Stomach (tissue), 8 donors: ENCODE measurements at regions not wholly inside any gene's neighbourhood (a gene's known extent, or its start where the extent isn't known, plus 50 kb on each side); places are given as distances from the start of the nearest gene placed in this dataset.
A peak's percentile ranks its signal among the peaks of the same experiment; 100 is the strongest.

Experiments used
- DNase-seq, 2 donors: peaks; one replicate each; pipeline versions ENCODE4 v3.0.0 to v3.0.0-alpha.2; 2013 to 2019
- H3K27ac ChIP-seq, 5 donors: fragments of 200-600 bp in 4 of 5; sonication (generic) in 4 of 5; one replicate each; pipeline ENCODE4 v1.5.1; 2013 to 2019; ENCODE audit warnings: mild to moderate bottlenecking in 1 of 5, moderate library complexity in 1 of 5
- H3K27me3 ChIP-seq, 3 donors: fragments of 200-600 bp; sonication (generic); one replicate each; pipeline ENCODE4 v1.5.1; 2017 to 2019; ENCODE audit warnings: mixed run types in 1 of 3
- H3K36me3 ChIP-seq, 4 donors: fragments of 200-600 bp; sonication (generic); 1 replicate in 3 of 4; 2 replicates in 1 of 4; pipeline ENCODE4 v1.5.1; 2016 to 2019
- H3K4me1 ChIP-seq, 4 donors: fragments of 200-600 bp; sonication (generic); one replicate each; pipeline ENCODE4 v1.5.1; 2016 to 2019
- H3K4me3 ChIP-seq, 4 donors: fragments of 200-600 bp; sonication (generic) in 3 of 4; one replicate each; pipeline ENCODE4 v1.5.1; 2016 to 2019; ENCODE audit warnings: mild to moderate bottlenecking in 1 of 4
- H3K9me3 ChIP-seq, 4 donors: fragments of 200-600 bp; sonication (generic); one replicate each; pipeline ENCODE4 v1.5.1; 2016 to 2019
- CTCF ChIP-seq, 7 experiments: fragments of 450-650 bp in 4 of 7; fragments of 200-600 bp in 3 of 7; sonication (generic) in 3 of 7; IDR thresholded peaks; one replicate each; pipeline ENCODE4 v1.5.1; 2016 to 2019; ENCODE audit warnings: antibody characterized with exemption in 7 of 7, control low read depth in 2 of 7, mild to moderate bottlenecking in 1 of 7
- EP300 ChIP-seq: sonication (generic); formaldehyde crosslinking; IDR thresholded peaks from one replicate; pipeline ENCODE4 v1.6.1; 2017; ENCODE audit warnings: antibody characterized with exemption
- POLR2A ChIP-seq, 4 donors: fragments of 450-650 bp; IDR thresholded peaks; one replicate each; pipeline ENCODE4 v1.6.1; 2016; ENCODE audit warnings: antibody characterized with exemption in 4 of 4, control low read depth in 2 of 4, mild to moderate bottlenecking in 1 of 4, moderate library complexity in 1 of 4
- POLR2AphosphoS5 ChIP-seq, 3 donors: sonication (generic); formaldehyde crosslinking; IDR thresholded peaks; one replicate each; pipeline ENCODE4 v1.6.1; 2016; ENCODE audit warnings: antibody characterized with exemption in 3 of 3
- WGBS, 5 donors: extraction: QIAGEN DNeasy Blood & Tissue Kit in 3 of 5; methylation state at CpG; one replicate each; pipeline versions ENCODE4 v1.1.5 to v1.1.7; 2013 to 2018; 5-methylcytosine and 5-hydroxymethylcytosine counted together
- intact Hi-C: fragments of 100-400 bp; cut with DNase I; formaldehyde crosslinking; loops from one replicate; pipeline ENCODE4 v1.15.1; 2023; ENCODE audit warnings: low total_unique reads
- donor health status: healthy with polysubstance abuse.
- donor health status: Bipolar disorder and iron deficiency.
- donor health status: healthy.

DNA sequence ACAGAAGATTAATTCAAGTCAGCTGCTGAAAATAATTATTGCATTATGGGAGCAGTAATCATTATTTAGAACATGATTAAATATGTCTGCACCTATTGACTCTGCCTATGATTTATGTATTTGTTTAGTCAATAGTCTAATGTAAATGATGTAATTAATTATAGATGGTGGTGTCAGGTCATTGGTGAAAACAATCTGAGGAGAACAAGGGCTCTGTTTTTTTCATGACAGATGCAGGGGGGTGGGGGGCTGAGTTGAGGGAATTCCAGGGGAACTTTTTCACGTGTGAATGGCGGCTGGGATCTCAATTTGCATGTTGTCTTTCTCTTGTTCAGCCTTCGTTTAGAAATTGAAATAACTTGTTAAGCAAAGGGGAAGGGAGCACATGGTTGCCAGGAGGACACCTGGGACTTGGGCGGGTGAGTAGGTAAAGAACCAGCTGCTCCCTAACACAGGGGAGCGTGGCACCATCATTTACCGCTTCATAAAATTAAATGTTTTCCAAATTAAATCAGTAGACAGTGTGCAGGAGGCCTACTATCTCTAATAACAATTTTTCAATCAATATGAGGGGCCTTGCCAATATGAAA, 65.4 kb downstream of the NKX6-1 start:
- no peak overlapping the region for H3K27ac ChIP-seq
- no peaks in the 10 kb centered on the region for H3K27me3 ChIP-seq
- 62 to 74% (median 65%) methylated on average over 6 of the region's 6 CpGs for WGBS, 5 donors
- H3K4me1 ChIP-seq: no peaks in the 10 kb centered on the region
- no peak overlapping the region for H3K4me3 ChIP-seq
- no peak for TF ChIP-seq CTCF (IDR thresholded peaks at IDR 0.05)
- no peak for TF ChIP-seq POLR2A (IDR thresholded peaks at IDR 0.05)
- TF ChIP-seq EP300: no peak
- peak in 1 of 2 donors; percentile 51 for DNase-seq
- intact Hi-C loops: no loop called here
- no peaks in the 10 kb centered on the region for H3K36me3 ChIP-seq
- no peaks in the 10 kb centered on the region for H3K9me3 ChIP-seq

- Histone ChIP-seq H3K27ac (no peak overlapping the region), H3K36me3 (no peaks in the 10 kb centered on the region), H3K4me1 (no peaks in the 10 kb centered on the region), H3K4me3 (no peak overlapping the region), H3K9me3 (no peaks in the 10 kb centered on the region), H3K27me3 (no peaks in the 10 kb centered on the region)
- TF ChIP-seq EP300: no peak
- no peak for TF ChIP-seq POLR2AphosphoS5 (IDR thresholded peaks at IDR 0.05)
- TF ChIP-seq POLR2A (IDR thresholded peaks at IDR 0.05): no peak
- TF ChIP-seq CTCF (IDR thresholded peaks at IDR 0.05): no peak
- intact Hi-C loops: no loop called here
- DNase-seq: no peak
Observed at GRCh38 chr4:84432713-84433112, 66.4 kb downstream of the NKX6-1 start.

DNA sequence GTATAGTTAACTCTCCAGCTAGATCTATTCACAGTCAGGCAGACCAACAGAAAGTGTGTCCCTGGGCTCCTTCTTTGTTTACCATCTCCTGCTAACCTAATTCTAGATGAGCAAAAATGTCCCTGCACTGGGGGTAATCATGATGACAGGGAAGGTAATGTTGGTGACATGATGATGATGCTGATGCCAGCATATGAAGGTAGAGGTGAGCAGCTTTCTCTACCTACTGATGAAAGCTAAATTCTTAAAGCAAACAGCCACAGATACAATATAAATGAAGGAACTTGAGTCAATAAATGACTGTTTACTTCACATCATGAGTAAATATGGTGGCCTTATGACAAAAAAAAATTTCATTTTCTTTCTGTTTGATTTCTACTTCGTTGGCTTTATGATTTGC, 78.5 kb downstream of the NKX6-1 start:
- no peak overlapping the region for H3K4me3 ChIP-seq
- H3K36me3 ChIP-seq: no peaks in the 10 kb centered on the region
- TF ChIP-seq CTCF (IDR thresholded peaks at IDR 0.05) (no peak), POLR2A (IDR thresholded peaks at IDR 0.05) (no peak), EP300 (no peak)
- DNase-seq: peak in 1 of 2 donors; percentile 6
- H3K27ac ChIP-seq: no peak overlapping the region
- peaks cover 0 to 5% (median 0%) of the 10 kb centered on the region in 4 donors for H3K9me3 ChIP-seq
- no peaks in the 10 kb centered on the region for H3K4me1 ChIP-seq
- H3K27me3 ChIP-seq: no peaks in the 10 kb centered on the region
- WGBS, 5 donors: 7 to 25% (median 15%) methylated on average over 1 of the region's 1 CpG
- intact Hi-C loops: no loop called here

DNA sequence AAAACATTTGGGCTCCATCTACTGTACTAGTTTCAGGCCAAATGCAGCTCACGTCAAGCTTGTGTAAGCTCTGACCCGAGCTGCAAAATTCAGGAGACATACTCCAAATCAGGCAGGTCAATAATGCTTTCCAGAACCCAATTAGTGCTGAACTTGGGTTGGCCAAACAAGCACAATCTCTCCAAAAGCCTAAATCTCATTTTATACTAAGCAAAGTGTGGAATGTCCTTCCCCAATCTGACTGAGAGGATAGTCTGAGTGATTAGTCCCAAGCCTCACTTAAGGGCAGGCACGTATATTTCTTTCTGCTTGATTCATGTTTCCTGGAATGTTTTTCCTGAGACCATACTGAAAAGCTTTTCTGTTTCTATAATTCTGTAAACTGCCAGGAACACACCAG, 79.9 kb downstream of the NKX6-1 start:
- peak in 1 of 2 donors; percentile 29 for DNase-seq
- H3K4me3 ChIP-seq: no peak overlapping the region
- H3K36me3 ChIP-seq: no peaks in the 10 kb centered on the region
- TF ChIP-seq POLR2AphosphoS5 (IDR thresholded peaks at IDR 0.05): no peak
- TF ChIP-seq POLR2A (IDR thresholded peaks at IDR 0.05): no peak
- no peak for TF ChIP-seq CTCF (IDR thresholded peaks at IDR 0.05)
- no peak for TF ChIP-seq EP300
- H3K4me1 ChIP-seq: no peaks in the 10 kb centered on the region
- H3K27ac ChIP-seq: no peak overlapping the region
- no peaks in the 10 kb centered on the region for H3K9me3 ChIP-seq
- 55 to 80% (median 62%) methylated on average over 3 of the region's 3 CpGs for WGBS, 5 donors
- H3K27me3 ChIP-seq: no peaks in the 10 kb centered on the region
- intact Hi-C loops: no loop called here
